Activated CD4-positive, alpha-beta T cell treated with anti-CD3 and anti-CD28 coated beads, Interleukin-2, amount 10 ng/mL, durations not matched to agents 7 days and 5 days (primary cell): ENCODE measurements at regions not wholly inside any gene's neighbourhood (a gene's known extent, or its start where the extent isn't known, plus 50 kb on each side); places are given as distances from the start of the nearest gene placed in this dataset.

ENCODE experiments used
- CTCF ChIA-PET: fragments of 350-600 bp; sonication (Branson Sonifier 250); formaldehyde crosslinking; loops from one replicate; lab custom pipeline; 2021; ENCODE audit warnings: antibody characterized with exemption; lab: Charles Lee
- POLR2A ChIA-PET: fragments of 350-600 bp; sonication (Branson Sonifier 250); formaldehyde crosslinking; loops from one replicate; lab custom pipeline; 2021; ENCODE audit warnings: antibody characterized with exemption; lab: Charles Lee
- DNase-seq: peaks from one replicate; pipeline ENCODE4 v3.0.0-alpha.2; 2020
- H3K27ac Mint-ChIP-seq: one replicate; pipeline ENCODE4 v1.8.0; 2021; ENCODE audit warnings: mild to moderate bottlenecking, moderate library complexity, mixed read lengths
- H3K27me3 Mint-ChIP-seq: one replicate; pipeline ENCODE4 v1.8.0; 2021; ENCODE audit warnings: mixed read lengths
- H3K36me3 Mint-ChIP-seq: one replicate; pipeline ENCODE4 v1.8.0; 2021; ENCODE audit warnings: low read depth, mixed read lengths
- H3K4me1 Mint-ChIP-seq: one replicate; pipeline ENCODE4 v1.8.0; 2021; ENCODE audit warnings: mixed read lengths
- H3K4me3 Mint-ChIP-seq: one replicate; pipeline ENCODE4 v1.8.0; 2021; ENCODE audit warnings: mild to moderate bottlenecking, moderate library complexity, mixed read lengths
- H3K9me3 Mint-ChIP-seq: one replicate; pipeline ENCODE4 v1.8.0; 2021; ENCODE audit warnings: mixed read lengths

- Mint-ChIP-seq H3K4me3 (no peak overlapping the region), H3K9me3 (no peaks in the 10 kb centered on the region), H3K4me1 (no peaks in the 10 kb centered on the region), H3K36me3 (no peaks in the 10 kb centered on the region), H3K27ac (no peak overlapping the region), H3K27me3 (peaks cover 33% of the 10 kb centered on the region)
- ChIA-PET CTCF (interaction anchor here (0.9 kb wide), 1 partner anchor 148 kb away, joined by 3 read pairs; no protein-coding TSS in a partner anchor), POLR2A (no interaction called here)
- no peak for DNase-seq
Measured at GRCh38 chr3:170717410-170718402, 131.8 kb upstream of the SLC7A14 start.

DNA sequence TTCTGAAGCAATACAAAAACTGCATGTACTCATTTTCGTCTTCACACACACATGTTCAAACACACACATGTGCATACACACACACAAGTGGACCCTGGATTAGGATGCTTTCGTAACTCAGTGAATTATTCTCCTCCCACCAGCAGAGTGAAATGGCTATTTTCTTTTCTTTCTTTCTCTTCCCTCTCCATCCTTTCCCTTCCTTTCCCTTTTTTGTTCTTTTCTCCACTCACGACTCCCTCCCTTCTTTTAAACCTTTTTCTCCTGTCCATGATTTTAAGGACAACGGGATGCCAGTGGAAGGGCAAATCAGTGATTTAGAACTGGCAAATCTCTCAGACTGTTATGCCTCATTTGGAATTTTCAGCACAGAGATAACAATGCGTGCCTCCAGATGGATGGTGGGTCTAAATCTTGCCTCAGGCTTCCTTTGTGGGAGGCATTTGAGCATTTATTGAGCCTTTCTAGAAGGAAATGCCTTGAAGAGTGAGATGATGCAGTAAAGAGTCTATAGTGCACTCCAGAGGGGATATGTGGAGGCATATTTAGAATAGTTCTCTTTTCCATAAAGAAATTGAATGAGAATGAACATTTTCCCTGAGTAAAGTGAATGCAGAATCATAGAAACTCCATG lies 130.4 kb upstream of the SLC7A14 start:
- Mint-ChIP-seq H3K36me3 (no peaks in the 10 kb centered on the region), H3K9me3 (no peaks in the 10 kb centered on the region), H3K4me1 (no peaks in the 10 kb centered on the region), H3K27ac (no peak overlapping the region), H3K4me3 (no peak overlapping the region), H3K27me3 (peaks cover 28% of the 10 kb centered on the region)
- POLR2A ChIA-PET: no interaction called here
- DNase-seq: no peak
- CTCF ChIA-PET: no interaction called here

- CTCF ChIA-PET: no interaction called here
Measured at GRCh38 chr3:170714562-170715535, 129.0 kb upstream of the SLC7A14 start.

GRCh38 chr3:170714122-170714521 lies 128.2 kb upstream of the SLC7A14 start:
- Mint-ChIP-seq H3K27ac (no peak overlapping the region), H3K4me1 (no peaks in the 10 kb centered on the region), H3K27me3 (peaks cover 39% of the 10 kb centered on the region), H3K4me3 (no peak overlapping the region), H3K36me3 (no peaks in the 10 kb centered on the region), H3K9me3 (peaks cover 2% of the 10 kb centered on the region)
- CTCF ChIA-PET: no interaction called here
- POLR2A ChIA-PET: no interaction called here
- no peak for DNase-seq

More at GRCh38 chr3:170714562-170715535, 129.0 kb upstream of the SLC7A14 start:
- H3K27ac Mint-ChIP-seq: no peak overlapping the region
- DNase-seq: no peak
- POLR2A ChIA-PET: no interaction called here
- peaks cover under 1% of the 10 kb centered on the region for H3K9me3 Mint-ChIP-seq
- H3K4me3 Mint-ChIP-seq: no peak overlapping the region
- H3K4me1 Mint-ChIP-seq: no peaks in the 10 kb centered on the region
- H3K36me3 Mint-ChIP-seq: no peaks in the 10 kb centered on the region
- H3K27me3 Mint-ChIP-seq: peaks cover 34% of the 10 kb centered on the region

GRCh38 chr3:170713653-170714052 lies 127.8 kb upstream of the SLC7A14 start:
- no peaks in the 10 kb centered on the region for H3K36me3 Mint-ChIP-seq
- ChIA-PET POLR2A (no interaction called here), CTCF (interaction anchor here (0.6 kb wide), 1 partner anchor 231 kb away, joined by 3 read pairs; no protein-coding TSS in a partner anchor)
- H3K9me3 Mint-ChIP-seq: peaks cover 2% of the 10 kb centered on the region
- H3K27me3 Mint-ChIP-seq: peaks cover 39% of the 10 kb centered on the region
- no peak for DNase-seq
- H3K27ac Mint-ChIP-seq: no peak overlapping the region
- no peak overlapping the region for H3K4me3 Mint-ChIP-seq
- H3K4me1 Mint-ChIP-seq: no peaks in the 10 kb centered on the region

GRCh38 chr3:170712798-170713197 lies 126.9 kb upstream of the SLC7A14 start:
- peaks cover 38% of the 10 kb centered on the region for H3K27me3 Mint-ChIP-seq
- H3K4me3 Mint-ChIP-seq: no peak overlapping the region
- ChIA-PET CTCF (interaction anchor here (0.6 kb wide), 1 partner anchor 230 kb away, joined by 3 read pairs; no protein-coding TSS in a partner anchor), POLR2A (no interaction called here)
- no peaks in the 10 kb centered on the region for H3K36me3 Mint-ChIP-seq
- no peaks in the 10 kb centered on the region for H3K4me1 Mint-ChIP-seq
- no peak for DNase-seq
- H3K27ac Mint-ChIP-seq: no peak overlapping the region
- H3K9me3 Mint-ChIP-seq: peaks cover 2% of the 10 kb centered on the region

- Mint-ChIP-seq H3K4me1 (no peaks in the 10 kb centered on the region), H3K9me3 (peaks cover 2% of the 10 kb centered on the region), H3K27me3 (peaks cover 40% of the 10 kb centered on the region), H3K36me3 (no peaks in the 10 kb centered on the region), H3K4me3 (no peak overlapping the region), H3K27ac (no peak overlapping the region)
- ChIA-PET POLR2A (no interaction called here), CTCF (no interaction called here)
- DNase-seq: no peak
Measured at GRCh38 chr3:170712336-170712735, 126.5 kb upstream of the SLC7A14 start.

GRCh38 chr3:170711786-170712185 lies 125.9 kb upstream of the SLC7A14 start:
- no peaks in the 10 kb centered on the region for H3K36me3 Mint-ChIP-seq
- H3K4me3 Mint-ChIP-seq: no peak overlapping the region
- peaks cover 2% of the 10 kb centered on the region for H3K9me3 Mint-ChIP-seq
- POLR2A ChIA-PET: no interaction called here
- peaks cover 36% of the 10 kb centered on the region for H3K27me3 Mint-ChIP-seq
- DNase-seq: no peak
- H3K27ac Mint-ChIP-seq: no peak overlapping the region
- H3K4me1 Mint-ChIP-seq: no peaks in the 10 kb centered on the region
- CTCF ChIA-PET: no interaction called here

- H3K36me3 Mint-ChIP-seq: no peaks in the 10 kb centered on the region
- no peak overlapping the region for H3K27ac Mint-ChIP-seq
- no peak for DNase-seq
- no peaks in the 10 kb centered on the region for H3K4me1 Mint-ChIP-seq
- ChIA-PET CTCF (no interaction called here), POLR2A (no interaction called here)
- no peak overlapping the region for H3K4me3 Mint-ChIP-seq
- H3K27me3 Mint-ChIP-seq: peaks cover 23% of the 10 kb centered on the region
- H3K9me3 Mint-ChIP-seq: peaks cover 2% of the 10 kb centered on the region
Measured at GRCh38 chr3:170709046-170709445, 123.2 kb upstream of the SLC7A14 start.

- Mint-ChIP-seq H3K27ac (no peak overlapping the region), H3K4me3 (no peak overlapping the region), H3K36me3 (no peaks in the 10 kb centered on the region), H3K4me1 (no peaks in the 10 kb centered on the region), H3K9me3 (peaks cover 2% of the 10 kb centered on the region), H3K27me3 (peaks cover 23% of the 10 kb centered on the region)
- DNase-seq: no peak
- POLR2A ChIA-PET: no interaction called here
- CTCF ChIA-PET: no interaction called here
Measured at GRCh38 chr3:170707899-170708298, 122.0 kb upstream of the SLC7A14 start.

GRCh38 chr3:170705131-170705530 lies 119.3 kb upstream of the SLC7A14 start:
- no peaks in the 10 kb centered on the region for H3K4me1 Mint-ChIP-seq
- H3K4me3 Mint-ChIP-seq: no peak overlapping the region
- no peak for DNase-seq
- peaks cover 2% of the 10 kb centered on the region for H3K9me3 Mint-ChIP-seq
- no peaks in the 10 kb centered on the region for H3K36me3 Mint-ChIP-seq
- H3K27ac Mint-ChIP-seq: no peak overlapping the region
- ChIA-PET CTCF (interaction anchor here (0.7 kb wide), 1 partner anchor 643 kb away, joined by 3 read pairs; no protein-coding TSS in a partner anchor), POLR2A (no interaction called here)
- peaks cover 14% of the 10 kb centered on the region for H3K27me3 Mint-ChIP-seq

DNA sequence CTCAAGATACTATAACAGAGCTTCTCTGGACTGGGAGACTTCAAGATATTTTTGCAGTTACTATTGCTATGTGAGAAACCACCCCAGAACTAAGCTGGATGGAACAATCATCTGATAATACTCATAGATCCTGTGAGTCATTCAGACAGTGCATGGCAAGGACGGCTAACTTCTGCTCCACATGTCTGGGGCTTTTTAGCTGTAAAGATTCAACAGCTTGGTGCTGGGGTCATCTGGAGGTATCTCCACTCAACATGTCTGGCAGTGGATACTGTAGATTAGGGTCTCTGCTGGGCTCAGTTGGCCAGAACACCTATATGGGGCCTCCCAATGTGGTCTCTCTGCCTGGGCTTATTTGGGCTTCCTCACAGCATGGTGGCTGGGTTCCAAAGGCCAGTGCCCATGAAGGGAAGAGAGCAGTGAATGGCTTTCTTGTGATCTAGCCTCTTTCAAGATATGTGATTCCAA lies 117.3 kb upstream of the SLC7A14 start:
- no peak overlapping the region for H3K27ac Mint-ChIP-seq
- no peaks in the 10 kb centered on the region for H3K4me1 Mint-ChIP-seq
- H3K27me3 Mint-ChIP-seq: peaks cover 5% of the 10 kb centered on the region
- H3K9me3 Mint-ChIP-seq: no peaks in the 10 kb centered on the region
- H3K4me3 Mint-ChIP-seq: no peak overlapping the region
- H3K36me3 Mint-ChIP-seq: no peaks in the 10 kb centered on the region
- ChIA-PET CTCF (no interaction called here), POLR2A (no interaction called here)
- no peak for DNase-seq
